Stimulated activated naive B cell treated with anti-CD40 and anti-IgM and Interleukin-4, amounts not matched to agents 10 μg/mL and 1 μg/mL and 100 μg/mL, for 72 hours (primary cell): ENCODE measurements at regions not wholly inside any gene's neighbourhood (a gene's known extent, or its start where the extent isn't known, plus 50 kb on each side); places are given as distances from the start of the nearest gene placed in this dataset.

Experiments used
- ATAC-seq, 2 donors: fragments of 150-1000 bp; cut with Tn5 transposase; replicated peaks; 2 replicates each; pipeline ENCODE4 v1.10.0; 2021; ENCODE audit warnings: moderate library complexity in 1 of 2
- DNase-seq: peaks from one replicate; pipeline ENCODE4 v3.0.0; 2021
- H3K27ac Mint-ChIP-seq: one replicate; pipeline ENCODE4 v1.8.0; 2022; ENCODE audit warnings: mild to moderate bottlenecking, mixed read lengths
- H3K27me3 Mint-ChIP-seq, 2 donors: one replicate each; pipeline ENCODE4 v1.8.0; 2022; ENCODE audit warnings: mixed read lengths in 2 of 2
- H3K36me3 Mint-ChIP-seq, 2 donors: one replicate each; pipeline ENCODE4 v1.8.0; 2022; ENCODE audit warnings: mixed read lengths in 2 of 2, mild to moderate bottlenecking in 1 of 2
- H3K4me1 Mint-ChIP-seq, 2 donors: one replicate each; pipeline ENCODE4 v1.8.0; 2022; ENCODE audit warnings: mixed read lengths in 2 of 2, mild to moderate bottlenecking in 1 of 2
- H3K4me3 Mint-ChIP-seq, 2 donors: one replicate each; pipeline ENCODE4 v1.8.0; 2022; ENCODE audit warnings: mild to moderate bottlenecking in 2 of 2, mixed read lengths in 2 of 2, moderate library complexity in 1 of 2
- H3K9me3 Mint-ChIP-seq, 2 donors: one replicate each; pipeline ENCODE4 v1.8.0; 2022; ENCODE audit warnings: mixed read lengths in 2 of 2, mild to moderate bottlenecking in 1 of 2

- no peak overlapping the region for H3K27ac Mint-ChIP-seq
Observed at GRCh38 chrX:39816871-39817731, 280.7 kb downstream of the BCOR start.

GRCh38 chrX:39817754-39818470, 279.8 kb downstream of the BCOR start:
- DNase-seq (no peak), ATAC-seq (no peak)
- Mint-ChIP-seq H3K27ac (no peak overlapping the region), H3K27me3 (peaks cover 21 to 59% of the 10 kb centered on the region in 2 donors), H3K36me3 (peaks cover 0 to 3% of the 10 kb centered on the region in 2 donors), H3K4me1 (peaks cover 13 to 24% of the 10 kb centered on the region in 2 donors), H3K4me3 (no peak overlapping the region), H3K9me3 (no peaks in the 10 kb centered on the region)

More at GRCh38 chrX:39816871-39817731, 280.7 kb downstream of the BCOR start:
- DNase-seq (no peak), ATAC-seq (no peak)
- Mint-ChIP-seq H3K9me3 (no peaks in the 10 kb centered on the region), H3K4me3 (no peak overlapping the region), H3K27me3 (peaks cover 15 to 55% of the 10 kb centered on the region in 2 donors), H3K36me3 (peaks cover 0 to 2% of the 10 kb centered on the region in 2 donors), H3K4me1 (peaks cover 13 to 22% of the 10 kb centered on the region in 2 donors)

- no peak for ATAC-seq
- DNase-seq: no peak
- peaks cover 14 to 27% of the 10 kb centered on the region in 2 donors for H3K4me1 Mint-ChIP-seq
- peaks cover 29 to 60% of the 10 kb centered on the region in 2 donors for H3K27me3 Mint-ChIP-seq
- no peak overlapping the region for H3K4me3 Mint-ChIP-seq
- peaks cover 0 to 3% of the 10 kb centered on the region in 2 donors for H3K36me3 Mint-ChIP-seq
- H3K9me3 Mint-ChIP-seq: no peaks in the 10 kb centered on the region
- no peak overlapping the region for H3K27ac Mint-ChIP-seq
Observed at GRCh38 chrX:39818750-39819149, 279.0 kb downstream of the BCOR start.

- H3K4me1 Mint-ChIP-seq: peaks cover 15 to 33% of the 10 kb centered on the region in 2 donors
- no peaks in the 10 kb centered on the region for H3K9me3 Mint-ChIP-seq
- ATAC-seq (no peak), DNase-seq (no peak)
- H3K36me3 Mint-ChIP-seq: peaks cover 0 to 3% of the 10 kb centered on the region in 2 donors
- H3K4me3 Mint-ChIP-seq: peak overlapping the region; percentile 68 to 77
- H3K27ac Mint-ChIP-seq: no peak overlapping the region
- peaks cover 44 to 64% of the 10 kb centered on the region in 2 donors for H3K27me3 Mint-ChIP-seq
Observed at GRCh38 chrX:39819921-39820849, 277.6 kb downstream of the BCOR start.

GRCh38 chrX:39820938-39821708, 276.6 kb downstream of the BCOR start:
- H3K4me3 Mint-ChIP-seq: peak overlapping the region; percentile 68 to 77
- no peaks in the 10 kb centered on the region for H3K9me3 Mint-ChIP-seq
- ATAC-seq (peak; percentile 25 to 46), DNase-seq (no peak)
- no peak overlapping the region for H3K27ac Mint-ChIP-seq
- H3K27me3 Mint-ChIP-seq: peaks cover 46 to 71% of the 10 kb centered on the region in 2 donors
- peaks cover 0 to 3% of the 10 kb centered on the region in 2 donors for H3K36me3 Mint-ChIP-seq
- peaks cover 8 to 26% of the 10 kb centered on the region in 2 donors for H3K4me1 Mint-ChIP-seq

GRCh38 chrX:39821709-39822095, 276.1 kb downstream of the BCOR start:
- H3K27ac Mint-ChIP-seq: no peak overlapping the region
- no peaks in the 10 kb centered on the region for H3K9me3 Mint-ChIP-seq
- peak overlapping the region in 1 of 2 donors; percentile 77 for H3K4me3 Mint-ChIP-seq
- peaks cover 8 to 25% of the 10 kb centered on the region in 2 donors for H3K4me1 Mint-ChIP-seq
- no peak for ATAC-seq
- H3K36me3 Mint-ChIP-seq: peaks cover 0 to 3% of the 10 kb centered on the region in 2 donors
- no peak for DNase-seq
- peaks cover 46 to 73% of the 10 kb centered on the region in 2 donors for H3K27me3 Mint-ChIP-seq

GRCh38 chrX:39822133-39822748, 275.5 kb downstream of the BCOR start:
- H3K9me3 Mint-ChIP-seq: no peaks in the 10 kb centered on the region
- peaks cover 0 to 3% of the 10 kb centered on the region in 2 donors for H3K36me3 Mint-ChIP-seq
- DNase-seq (no peak), ATAC-seq (no peak)
- H3K27me3 Mint-ChIP-seq: peaks cover 48 to 68% of the 10 kb centered on the region in 2 donors
- H3K4me1 Mint-ChIP-seq: peaks cover 7 to 23% of the 10 kb centered on the region in 2 donors
- H3K27ac Mint-ChIP-seq: no peak overlapping the region
- H3K4me3 Mint-ChIP-seq: peak overlapping the region; percentile 55 to 77

GRCh38 chrX:39823424-39823823, 274.3 kb downstream of the BCOR start:
- Mint-ChIP-seq H3K27ac (no peak overlapping the region), H3K36me3 (peaks cover 0 to 3% of the 10 kb centered on the region in 2 donors), H3K4me1 (peaks cover 14 to 35% of the 10 kb centered on the region in 2 donors), H3K9me3 (no peaks in the 10 kb centered on the region), H3K27me3 (peaks cover 47 to 64% of the 10 kb centered on the region in 2 donors), H3K4me3 (no peak overlapping the region)
- DNase-seq: no peak
- no peak for ATAC-seq

- Mint-ChIP-seq H3K27me3 (peaks cover 47 to 60% of the 10 kb centered on the region in 2 donors), H3K27ac (no peak overlapping the region), H3K4me1 (peaks cover 14 to 35% of the 10 kb centered on the region in 2 donors), H3K4me3 (no peak overlapping the region), H3K36me3 (peaks cover 0 to 3% of the 10 kb centered on the region in 2 donors), H3K9me3 (no peaks in the 10 kb centered on the region)
- ATAC-seq (no peak), DNase-seq (no peak)
Observed at GRCh38 chrX:39823854-39824253, 273.9 kb downstream of the BCOR start.

- Mint-ChIP-seq H3K27ac (no peak overlapping the region), H3K36me3 (peaks cover 0 to 2% of the 10 kb centered on the region in 2 donors), H3K9me3 (peaks cover 0 to 3% of the 10 kb centered on the region in 2 donors), H3K4me3 (no peak overlapping the region), H3K27me3 (peaks cover 41 to 53% of the 10 kb centered on the region in 2 donors), H3K4me1 (peaks cover 12 to 25% of the 10 kb centered on the region in 2 donors)
- no peak for DNase-seq
- no peak for ATAC-seq
Observed at GRCh38 chrX:39826813-39827543, 270.8 kb downstream of the BCOR start.

- peaks cover 43 to 53% of the 10 kb centered on the region in 2 donors for H3K27me3 Mint-ChIP-seq
- ATAC-seq: peak; percentile 97 to 99
Observed at GRCh38 chrX:39827951-39828350, 269.8 kb downstream of the BCOR start.

GRCh38 chrX:39828971-39829370, 268.8 kb downstream of the BCOR start:
- DNase-seq: no peak
- Mint-ChIP-seq H3K27me3 (peaks cover 36 to 48% of the 10 kb centered on the region in 2 donors), H3K36me3 (no peaks in the 10 kb centered on the region), H3K4me1 (peaks cover 9 to 17% of the 10 kb centered on the region in 2 donors), H3K9me3 (peaks cover 0 to 3% of the 10 kb centered on the region in 2 donors), H3K27ac (no peak overlapping the region), H3K4me3 (no peak overlapping the region)
- ATAC-seq: no peak

More at GRCh38 chrX:39827951-39828350, 269.8 kb downstream of the BCOR start:
- H3K27ac Mint-ChIP-seq: peak overlapping the region; percentile 39
- H3K4me3 Mint-ChIP-seq: peak overlapping the region in 1 of 2 donors; percentile 36
- no peaks in the 10 kb centered on the region for H3K36me3 Mint-ChIP-seq
- H3K9me3 Mint-ChIP-seq: peaks cover 0 to 3% of the 10 kb centered on the region in 2 donors
- H3K4me1 Mint-ChIP-seq: peaks cover 12 to 22% of the 10 kb centered on the region in 2 donors
- peak; percentile 67 for DNase-seq
